ENCODE measurements at regions not wholly inside any gene's neighbourhood (a gene's known extent, or its start where the extent isn't known, plus 50 kb on each side); places are given as distances from the start of the nearest gene placed in this dataset.

DNA sequence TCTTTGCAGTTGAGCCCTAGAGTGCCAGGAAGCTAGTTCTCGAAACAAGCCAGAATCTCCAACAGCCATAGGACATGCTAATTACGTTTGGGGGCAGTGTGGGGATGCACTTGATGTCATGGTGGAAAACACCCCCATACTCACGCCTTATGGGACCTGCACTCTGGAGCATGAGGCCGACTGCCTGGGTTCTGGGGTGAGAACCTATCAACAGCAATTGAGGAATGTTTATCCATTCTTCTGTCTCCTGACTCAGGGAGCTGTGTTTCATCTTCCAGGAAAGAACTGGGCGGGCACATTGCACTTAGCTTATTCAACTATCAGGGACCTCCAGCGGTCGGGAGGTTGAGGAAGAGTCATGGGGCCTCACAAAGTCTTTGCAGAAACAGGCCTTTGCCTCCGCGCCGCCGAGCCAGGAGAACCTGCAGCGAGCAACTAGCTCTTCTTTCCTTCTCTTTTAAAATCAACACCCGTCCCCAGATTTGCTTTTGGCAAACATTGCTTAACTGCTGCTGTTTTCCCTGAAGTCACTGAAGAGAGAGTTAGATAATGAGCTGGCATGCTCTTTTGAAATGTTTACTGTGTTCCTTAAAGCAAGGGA lies 226.1 kb upstream of the DIO3 start (continued):
- TF ChIP-seq TEF (CRISPR knock-in tag; IDR thresholded peaks at IDR 0.05) (peak; percentile 54; the same call in 1 of the 2 replicates), ELF1 (CRISPR knock-in tag; IDR thresholded peaks at IDR 0.05) (peak; percentile 43; the same call in 1 of the 2 replicates), SSRP1 (CRISPR knock-in tag; IDR thresholded peaks at IDR 0.05) (no peak), ZUFSP (CRISPR knock-in tag; IDR thresholded peaks at IDR 0.05; ENCODE audit: borderline replicate concordance) (no peak), KLF15 (CRISPR knock-in tag; IDR thresholded peaks at IDR 0.05; ENCODE audit: borderline replicate concordance) (no peak), ZNF224 (CRISPR knock-in tag; IDR thresholded peaks at IDR 0.05) (no peak), ASH2L (IDR thresholded peaks at IDR 0.05; ENCODE audit: insufficient read length, low read depth, low read length) (no peak), ZSCAN29 (CRISPR knock-in tag; conservative IDR thresholded peaks at IDR 0.05) (peak; percentile 26), ZBTB7A (CRISPR knock-in tag; IDR thresholded peaks at IDR 0.05) (no peak), ZNF878 (CRISPR knock-in tag; IDR thresholded peaks at IDR 0.05) (no peak), ZNF724P (CRISPR knock-in tag; IDR thresholded peaks at IDR 0.05; ENCODE audit: borderline replicate concordance) (no peak), DR1 (CRISPR knock-in tag; IDR thresholded peaks at IDR 0.05) (no peak), ZNF615 (CRISPR knock-in tag; IDR thresholded peaks at IDR 0.05; ENCODE audit: borderline replicate concordance) (no peak), ZNF781 (CRISPR knock-in tag; IDR thresholded peaks at IDR 0.05; ENCODE audit: borderline replicate concordance, not compliant biosample characterization) (no peak), TCF7L2 (IDR thresholded peaks at IDR 0.05; ENCODE audit: low read depth, low read length) (no peak), CBX1 (IDR thresholded peaks at IDR 0.05; ENCODE audit: low read depth) (no peak), ZBTB3 (CRISPR knock-in tag; IDR thresholded peaks at IDR 0.05; ENCODE audit: borderline replicate concordance, low read depth) (0 out of 2 replicates have a peak, but pooled peaks have one; percentile 62), RFXAP (CRISPR knock-in tag; IDR thresholded peaks at IDR 0.05; ENCODE audit: borderline replicate concordance) (no peak), ZNF580 (CRISPR knock-in tag; IDR thresholded peaks at IDR 0.05; ENCODE audit: borderline replicate concordance, low read depth) (peak; percentile 21; the same call in 1 of the 2 replicates), ZBTB2 (CRISPR knock-in tag; IDR thresholded peaks at IDR 0.05; ENCODE audit: low read depth) (no peak), PITX1 (CRISPR knock-in tag; IDR thresholded peaks at IDR 0.05) (peak; percentile 77; the same call in 1 of the 2 replicates)
- TF ChIP-seq, protein P1, sequence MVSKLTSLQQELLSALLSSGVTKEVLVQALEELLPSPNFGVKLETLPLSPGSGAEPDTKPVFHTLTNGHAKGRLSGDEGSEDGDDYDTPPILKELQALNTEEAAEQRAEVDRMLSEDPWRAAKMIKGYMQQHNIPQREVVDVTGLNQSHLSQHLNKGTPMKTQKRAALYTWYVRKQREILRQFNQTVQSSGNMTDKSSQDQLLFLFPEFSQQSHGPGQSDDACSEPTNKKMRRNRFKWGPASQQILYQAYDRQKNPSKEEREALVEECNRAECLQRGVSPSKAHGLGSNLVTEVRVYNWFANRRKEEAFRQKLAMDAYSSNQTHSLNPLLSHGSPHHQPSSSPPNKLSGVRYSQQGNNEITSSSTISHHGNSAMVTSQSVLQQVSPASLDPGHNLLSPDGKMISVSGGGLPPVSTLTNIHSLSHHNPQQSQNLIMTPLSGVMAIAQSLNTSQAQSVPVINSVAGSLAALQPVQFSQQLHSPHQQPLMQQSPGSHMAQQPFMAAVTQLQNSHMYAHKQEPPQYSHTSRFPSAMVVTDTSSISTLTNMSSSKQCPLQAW (CRISPR knock-in tag; IDR thresholded peaks at IDR 0.05), result peak; percentile 56
- TF ChIP-seq, protein P2, sequence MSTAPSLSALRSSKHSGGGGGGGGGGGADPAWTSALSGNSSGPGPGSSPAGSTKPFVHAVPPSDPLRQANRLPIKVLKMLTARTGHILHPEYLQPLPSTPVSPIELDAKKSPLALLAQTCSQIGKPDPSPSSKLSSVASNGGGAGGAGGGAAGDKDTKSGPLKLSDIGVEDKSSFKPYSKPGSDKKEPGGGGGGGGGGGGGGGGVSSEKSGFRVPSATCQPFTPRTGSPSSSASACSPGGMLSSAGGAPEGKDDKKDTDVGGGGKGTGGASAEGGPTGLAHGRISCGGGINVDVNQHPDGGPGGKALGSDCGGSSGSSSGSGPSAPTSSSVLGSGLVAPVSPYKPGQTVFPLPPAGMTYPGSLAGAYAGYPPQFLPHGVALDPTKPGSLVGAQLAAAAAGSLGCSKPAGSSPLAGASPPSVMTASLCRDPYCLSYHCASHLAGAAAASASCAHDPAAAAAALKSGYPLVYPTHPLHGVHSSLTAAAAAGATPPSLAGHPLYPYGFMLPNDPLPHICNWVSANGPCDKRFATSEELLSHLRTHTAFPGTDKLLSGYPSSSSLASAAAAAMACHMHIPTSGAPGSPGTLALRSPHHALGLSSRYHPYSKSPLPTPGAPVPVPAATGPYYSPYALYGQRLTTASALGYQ (CRISPR knock-in tag; IDR thresholded peaks at IDR 0.05), result peak; percentile 79
